Progenitor cell of endocrine pancreas (in vitro differentiated cells): ENCODE measurements at regions not wholly inside any gene's neighbourhood (a gene's known extent, or its start where the extent isn't known, plus 50 kb on each side); places are given as distances from the start of the nearest gene placed in this dataset.

Experiments
- DNase-seq: peaks from one replicate; pipeline ENCODE4 v3.0.0; 2021; ENCODE audit warnings: low spot score; ENCODE audit not compliant: unreplicated experiment
- H3K27ac Mint-ChIP-seq: 2 replicates; pipeline ENCODE4 v1.8.0; 2021; ENCODE audit warnings: mild to moderate bottlenecking, moderate library complexity, mixed read lengths
- H3K27me3 Mint-ChIP-seq: 2 replicates; pipeline ENCODE4 v1.8.0; 2021; ENCODE audit warnings: mixed read lengths
- H3K36me3 Mint-ChIP-seq: 2 replicates; pipeline ENCODE4 v1.8.0; 2022; ENCODE audit warnings: mixed read lengths; ENCODE audit not compliant: insufficient read depth
- H3K4me1 Mint-ChIP-seq: 2 replicates; pipeline ENCODE4 v1.8.0; 2021; ENCODE audit warnings: low read depth, mixed read lengths
- H3K4me3 Mint-ChIP-seq: 2 replicates; pipeline ENCODE4 v1.8.0; 2021; ENCODE audit warnings: low read depth, mild to moderate bottlenecking, moderate library complexity, mixed read lengths
- H3K9me3 Mint-ChIP-seq: 2 replicates; pipeline ENCODE4 v1.8.0; 2021; ENCODE audit warnings: low read depth, mixed read lengths
- TF ChIP-seq, protein P1 (sequence below): fragments of 200-600 bp; sonication (generic); IDR thresholded peaks from one replicate; pipeline ENCODE4 v1.5.0; 2021; ENCODE audit warnings: antibody characterized with exemption, mild to moderate bottlenecking; ENCODE audit not compliant: unreplicated experiment

DNA sequence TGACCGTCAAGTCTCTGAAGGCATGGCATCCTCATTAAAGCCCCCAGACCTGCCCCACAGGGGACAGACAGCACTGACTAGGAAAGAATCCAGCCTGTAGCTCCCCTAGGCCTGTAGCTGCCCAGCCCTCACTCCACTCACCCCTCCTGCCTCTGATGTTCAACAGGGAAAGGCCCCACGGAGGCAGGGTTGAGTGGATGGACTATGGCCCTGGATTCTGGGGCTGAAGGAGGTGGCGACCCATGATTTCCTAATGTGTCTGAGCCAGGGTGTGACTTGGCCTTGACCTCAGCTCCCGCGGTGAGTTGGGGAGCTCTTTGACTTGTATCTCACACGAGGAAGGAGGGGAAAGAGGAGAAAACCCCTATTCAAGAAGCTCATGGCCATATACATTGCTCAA is 238.5 kb upstream of the CSF3R start:
- no peaks in the 10 kb centered on the region for H3K9me3 Mint-ChIP-seq
- no peaks in the 10 kb centered on the region for H3K4me1 Mint-ChIP-seq
- TF ChIP-seq, protein P1, sequence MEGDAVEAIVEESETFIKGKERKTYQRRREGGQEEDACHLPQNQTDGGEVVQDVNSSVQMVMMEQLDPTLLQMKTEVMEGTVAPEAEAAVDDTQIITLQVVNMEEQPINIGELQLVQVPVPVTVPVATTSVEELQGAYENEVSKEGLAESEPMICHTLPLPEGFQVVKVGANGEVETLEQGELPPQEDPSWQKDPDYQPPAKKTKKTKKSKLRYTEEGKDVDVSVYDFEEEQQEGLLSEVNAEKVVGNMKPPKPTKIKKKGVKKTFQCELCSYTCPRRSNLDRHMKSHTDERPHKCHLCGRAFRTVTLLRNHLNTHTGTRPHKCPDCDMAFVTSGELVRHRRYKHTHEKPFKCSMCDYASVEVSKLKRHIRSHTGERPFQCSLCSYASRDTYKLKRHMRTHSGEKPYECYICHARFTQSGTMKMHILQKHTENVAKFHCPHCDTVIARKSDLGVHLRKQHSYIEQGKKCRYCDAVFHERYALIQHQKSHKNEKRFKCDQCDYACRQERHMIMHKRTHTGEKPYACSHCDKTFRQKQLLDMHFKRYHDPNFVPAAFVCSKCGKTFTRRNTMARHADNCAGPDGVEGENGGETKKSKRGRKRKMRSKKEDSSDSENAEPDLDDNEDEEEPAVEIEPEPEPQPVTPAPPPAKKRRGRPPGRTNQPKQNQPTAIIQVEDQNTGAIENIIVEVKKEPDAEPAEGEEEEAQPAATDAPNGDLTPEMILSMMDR, result no peak
- no peak for DNase-seq
- H3K36me3 Mint-ChIP-seq, result no peaks in the 10 kb centered on the region
- H3K27me3 Mint-ChIP-seq, result peaks cover 26% of the 10 kb centered on the region
- no peak overlapping the region for H3K27ac Mint-ChIP-seq
- no peak overlapping the region for H3K4me3 Mint-ChIP-seq

DNA sequence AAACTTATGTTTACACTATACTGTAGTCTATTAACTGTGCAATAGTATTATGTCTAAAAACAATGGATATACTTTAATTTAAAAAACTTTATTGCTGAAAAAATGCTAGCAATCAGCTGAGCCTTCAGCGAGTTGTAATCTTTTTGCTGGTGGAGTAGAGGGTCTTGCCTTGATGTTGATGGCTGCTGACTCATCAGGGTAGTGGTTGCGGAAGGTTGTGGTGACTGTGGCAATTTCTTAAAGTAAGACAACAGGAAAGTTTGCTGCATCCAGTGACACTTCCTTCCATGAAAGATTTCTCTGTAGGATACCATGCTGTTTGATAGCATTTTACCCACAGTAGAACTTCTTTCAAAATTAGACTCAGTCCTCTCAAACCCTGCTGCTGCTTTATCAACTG is 234.7 kb upstream of the CSF3R start:
- H3K27me3 Mint-ChIP-seq, result peaks cover 22% of the 10 kb centered on the region
- H3K4me3 Mint-ChIP-seq, result no peak overlapping the region
- TF ChIP-seq, protein P1, result no peak
- H3K4me1 Mint-ChIP-seq, result no peaks in the 10 kb centered on the region
- no peaks in the 10 kb centered on the region for H3K9me3 Mint-ChIP-seq
- H3K36me3 Mint-ChIP-seq, result no peaks in the 10 kb centered on the region
- H3K27ac Mint-ChIP-seq, result no peak overlapping the region
- no peak for DNase-seq

DNA sequence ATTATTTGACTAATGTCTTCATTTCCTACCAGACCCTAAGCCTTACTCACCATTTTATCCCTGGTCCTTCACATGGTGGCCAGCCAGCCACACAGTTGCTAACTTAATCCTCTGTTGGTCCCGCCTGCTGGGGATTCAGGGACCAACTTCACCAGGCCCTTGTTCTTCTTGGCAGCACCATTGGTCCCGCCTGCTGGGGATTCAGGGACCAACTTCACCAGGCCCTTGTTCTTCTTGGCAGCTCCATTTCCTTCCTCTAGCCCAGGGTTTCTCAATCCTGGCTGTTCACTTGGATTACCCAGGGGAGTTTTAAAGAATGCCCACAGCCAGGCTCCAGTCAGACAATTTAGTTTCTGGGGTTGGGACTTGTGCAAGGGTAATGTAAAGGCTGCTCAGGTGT is 233.1 kb upstream of the CSF3R start:
- Mint-ChIP-seq H3K27me3 (peaks cover 29% of the 10 kb centered on the region), H3K4me1 (no peaks in the 10 kb centered on the region), H3K36me3 (no peaks in the 10 kb centered on the region), H3K27ac (no peak overlapping the region), H3K4me3 (no peak overlapping the region), H3K9me3 (no peaks in the 10 kb centered on the region)
- TF ChIP-seq, protein P1, result no peak
- no peak for DNase-seq

DNA sequence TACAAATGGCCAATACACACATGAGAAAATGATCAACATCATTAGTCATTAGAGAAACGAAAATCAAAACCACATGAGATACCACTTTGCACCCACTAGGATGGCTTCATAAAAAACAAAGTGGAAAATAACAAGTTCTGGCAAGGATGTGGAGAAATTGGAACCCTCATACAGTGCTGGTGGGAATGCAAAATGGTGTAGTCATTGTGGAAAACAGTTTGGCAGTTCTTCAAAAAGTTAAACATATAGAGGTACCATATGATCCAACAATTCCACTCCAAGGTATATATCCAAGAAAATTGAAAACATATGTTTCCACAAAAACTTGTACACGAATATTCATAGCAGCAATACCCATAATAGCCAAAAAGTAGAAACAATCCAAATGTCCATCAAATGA is 231.6 kb upstream of the CSF3R start:
- no peak for DNase-seq
- TF ChIP-seq, protein P1, result no peak
- Mint-ChIP-seq H3K27me3 (peaks cover 44% of the 10 kb centered on the region), H3K36me3 (no peaks in the 10 kb centered on the region), H3K4me1 (no peaks in the 10 kb centered on the region), H3K9me3 (no peaks in the 10 kb centered on the region), H3K4me3 (no peak overlapping the region), H3K27ac (no peak overlapping the region)

GRCh38 chr1:36711480-36711879 is 228.8 kb upstream of the CSF3R start:
- TF ChIP-seq, protein P1, result no peak
- peaks cover 6% of the 10 kb centered on the region for H3K4me1 Mint-ChIP-seq
- no peaks in the 10 kb centered on the region for H3K9me3 Mint-ChIP-seq
- no peak overlapping the region for H3K27ac Mint-ChIP-seq
- no peak overlapping the region for H3K4me3 Mint-ChIP-seq
- no peak for DNase-seq
- H3K27me3 Mint-ChIP-seq, result peaks cover 47% of the 10 kb centered on the region
- no peaks in the 10 kb centered on the region for H3K36me3 Mint-ChIP-seq
